GM18951 (cell line): ENCODE measurements at regions not wholly inside any gene's neighbourhood (a gene's known extent, or its start where the extent isn't known, plus 50 kb on each side); places are given as distances from the start of the nearest gene placed in this dataset.

Experiments
- POLR2A ChIP-seq: IDR thresholded peaks from 4 replicates; pipeline ENCODE4 v1.6.1; 2011; ENCODE audit warnings: mild to moderate bottlenecking; ENCODE audit not compliant: insufficient read length, insufficient read depth; ENCODE audit errors: extremely low read depth
- in situ Hi-C: fragments of 300-500 bp; cut with MboI; formaldehyde crosslinking; loops from one replicate; pipeline ENCODE4 v1.12.0; 2022; ENCODE audit warnings: low sequenced_read_pairs, mixed read lengths, inconsistent platforms; ENCODE audit not compliant: unreplicated experiment

DNA sequence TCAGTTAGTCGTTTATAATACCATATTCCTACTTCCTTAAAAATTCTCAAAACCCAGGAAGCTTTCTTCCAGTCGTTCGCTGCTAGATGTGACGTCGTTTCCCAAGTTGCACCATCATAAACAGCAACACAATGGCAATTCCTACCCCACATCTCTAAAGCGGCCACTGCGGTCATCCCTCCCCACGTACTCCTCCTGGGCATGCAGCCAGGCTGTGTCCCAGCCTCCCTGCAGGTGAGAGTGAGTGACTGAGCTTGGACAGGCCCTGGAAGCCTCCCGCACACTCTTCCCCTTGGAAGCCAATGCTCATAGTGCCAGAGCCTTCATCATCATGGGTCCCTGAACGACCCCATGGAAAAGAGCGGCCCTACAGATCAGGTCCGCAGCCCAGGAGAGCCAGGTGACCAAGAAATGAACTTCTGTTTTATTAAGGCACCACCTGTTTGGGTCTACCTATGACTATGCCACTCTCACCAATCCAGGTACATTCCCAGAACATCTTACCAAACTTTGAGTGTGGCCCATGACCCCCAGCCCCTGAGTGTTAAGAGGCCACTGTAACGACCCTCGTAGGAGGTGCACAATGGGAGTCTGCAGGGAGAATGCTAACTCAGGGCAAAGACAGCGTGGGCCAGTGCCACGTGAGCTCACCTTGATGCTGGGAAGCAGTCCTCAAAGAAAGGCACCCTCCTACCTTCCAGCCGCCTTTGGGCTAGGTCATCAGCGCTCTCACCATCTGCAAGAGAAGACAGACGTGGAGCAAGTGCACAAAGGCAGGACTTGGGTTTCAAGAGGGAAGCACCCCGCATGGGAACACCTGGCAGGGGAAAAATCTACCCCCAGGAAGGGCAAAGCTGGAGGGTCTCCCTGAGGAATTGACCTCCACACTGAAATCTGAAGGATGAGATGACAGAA lies 74.7 kb upstream of the RAB6C start:
- no peak for TF ChIP-seq POLR2A
- in situ Hi-C loops = no loop called here

DNA sequence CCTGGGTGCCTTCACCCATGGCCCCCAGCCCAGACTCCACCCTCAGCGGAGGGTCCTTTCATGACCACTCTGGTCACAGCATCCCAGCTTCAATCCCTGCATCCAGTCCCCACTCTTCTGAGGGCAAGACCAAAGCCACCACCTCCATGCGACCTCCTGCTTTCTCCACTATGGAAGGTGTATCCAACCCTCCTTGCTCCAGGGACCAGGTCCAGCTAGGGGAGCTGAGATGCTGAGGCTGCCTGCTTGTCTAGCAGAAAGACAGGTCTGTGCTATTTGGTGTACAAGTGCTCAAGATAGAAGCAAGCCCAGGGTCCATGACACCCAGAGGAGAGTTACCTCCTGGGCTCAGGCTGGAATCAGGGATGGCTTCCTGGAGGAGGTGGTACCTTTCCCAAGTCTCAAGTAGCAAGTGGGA lies 73.8 kb upstream of the RAB6C start:
- in situ Hi-C loops = no loop called here
- no peak for TF ChIP-seq POLR2A

DNA sequence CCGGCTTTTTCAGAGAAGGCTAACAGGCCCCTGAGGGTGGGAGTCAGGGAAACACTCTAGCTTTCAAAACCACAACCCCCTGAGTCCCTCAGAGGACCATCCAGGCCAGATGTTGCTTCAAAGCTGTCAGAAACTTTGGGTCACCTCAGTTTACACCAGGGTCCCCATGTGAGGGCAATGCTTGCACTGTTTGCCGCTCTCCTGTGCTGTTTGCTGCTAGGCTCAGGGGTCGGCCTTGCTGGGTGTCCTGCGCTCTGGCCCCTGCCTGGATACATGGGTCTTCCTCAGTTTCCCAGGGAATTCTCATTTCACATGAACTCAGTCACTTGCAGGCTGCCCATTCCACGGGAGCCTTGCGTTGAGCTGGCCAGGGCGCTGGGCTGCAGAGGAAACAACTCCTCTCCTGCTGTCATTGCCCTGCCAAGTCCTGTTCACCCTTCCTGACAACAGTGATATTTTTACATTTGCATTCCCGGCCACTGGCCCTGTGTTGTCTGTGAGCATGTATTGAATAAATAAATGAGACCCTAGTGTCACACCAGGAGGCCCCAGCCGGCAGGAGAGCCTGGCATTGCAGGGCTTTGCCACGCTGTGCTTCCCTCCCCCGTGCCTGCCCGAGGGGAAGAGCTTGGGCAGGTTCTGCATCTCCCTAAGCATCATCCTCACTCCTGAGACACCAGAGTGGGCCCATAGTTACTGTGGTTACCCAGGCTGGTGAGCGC lies 73.2 kb upstream of the RAB6C start:
- in situ Hi-C loops = no loop called here
- no peak for TF ChIP-seq POLR2A

DNA sequence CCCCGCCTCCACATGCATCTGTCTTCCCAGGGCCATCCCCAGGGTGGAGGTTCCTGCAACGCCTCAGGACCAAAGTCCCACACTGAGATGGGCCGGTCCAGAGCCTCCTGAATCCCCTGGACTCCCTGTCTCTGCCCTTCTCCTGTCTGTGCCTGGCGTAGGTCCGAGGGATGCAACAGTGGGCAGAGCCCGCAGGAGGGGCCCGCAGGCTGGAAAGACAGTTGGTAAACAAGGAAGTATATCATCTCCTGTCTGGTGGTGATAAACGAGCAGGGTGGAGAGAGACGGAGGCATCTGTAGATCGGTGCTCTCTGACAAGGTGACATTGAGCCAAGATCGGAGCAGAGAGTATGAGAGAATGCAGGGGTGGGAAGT lies 72.6 kb upstream of the RAB6C start:
- in situ Hi-C loops = no loop called here
- no peak for TF ChIP-seq POLR2A

DNA sequence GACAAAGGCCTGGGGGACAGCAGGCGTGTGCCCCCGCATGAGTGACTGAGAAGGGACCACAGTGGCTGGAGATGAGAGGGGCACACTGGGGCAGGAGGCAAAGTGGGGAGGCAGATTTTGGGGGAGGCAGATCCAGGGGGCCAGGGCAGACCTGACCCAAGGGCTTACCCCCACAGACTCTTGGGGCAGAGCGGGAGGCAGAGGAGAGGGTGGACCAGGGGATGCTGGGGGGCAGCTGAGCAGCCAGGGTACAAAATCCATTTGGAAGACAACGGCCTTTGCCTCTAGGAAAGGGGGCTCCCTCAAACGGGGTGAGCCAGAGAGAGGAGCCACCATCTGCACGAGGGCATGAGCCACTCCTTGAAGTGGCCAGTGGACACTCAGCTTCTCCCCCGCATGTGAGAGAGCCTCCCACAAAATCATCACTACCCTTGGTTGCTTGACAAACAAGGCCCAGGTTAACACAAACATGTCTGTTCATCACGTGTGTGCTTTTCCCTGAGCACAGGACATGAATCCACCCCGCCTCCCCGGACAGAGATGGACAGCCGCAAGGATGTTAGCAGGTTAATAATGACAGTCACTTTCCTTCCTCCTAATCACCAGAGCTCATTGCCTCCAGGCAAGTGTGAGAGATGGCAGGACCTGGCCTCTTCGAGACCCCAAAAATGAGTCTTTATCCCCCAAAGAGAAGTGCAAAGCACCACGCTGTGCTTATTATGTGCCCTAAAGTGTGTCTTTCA lies 72.0 kb upstream of the RAB6C start:
- in situ Hi-C loops = no loop called here
- no peak for TF ChIP-seq POLR2A

DNA sequence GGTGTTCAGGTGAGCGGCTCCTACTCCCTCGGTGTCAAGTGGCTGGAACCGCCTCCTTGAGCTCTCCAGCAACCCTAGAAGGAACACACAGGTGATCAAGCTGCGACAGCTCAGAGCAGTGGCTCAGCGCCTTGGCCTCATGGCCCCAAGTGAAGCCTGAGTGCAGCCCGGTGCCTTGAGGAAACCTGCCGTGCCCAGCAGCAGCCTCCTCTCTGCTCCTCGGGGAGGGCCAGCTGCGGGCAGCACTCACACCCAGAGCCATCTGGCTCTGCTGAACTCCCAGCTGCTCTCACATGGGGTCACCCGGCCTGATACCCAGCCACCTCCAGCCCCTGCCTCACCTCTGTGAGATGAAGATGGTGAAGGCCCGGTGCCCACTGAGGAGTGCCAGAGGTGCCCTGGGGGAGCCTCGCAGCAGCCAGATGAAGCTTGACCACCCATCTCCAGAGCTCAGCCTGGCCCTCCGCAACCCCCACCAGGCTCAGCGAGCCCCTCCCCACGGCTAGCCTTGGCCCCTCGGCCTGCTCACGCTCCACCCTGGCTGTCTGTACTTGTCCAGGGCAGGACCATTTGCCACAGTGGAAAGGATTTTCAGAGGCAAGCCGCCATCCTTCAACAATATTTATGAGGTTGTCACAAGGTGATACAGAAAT lies 70.6 kb upstream of the RAB6C start:
- no peak for TF ChIP-seq POLR2A
- in situ Hi-C loops = no loop called here

DNA sequence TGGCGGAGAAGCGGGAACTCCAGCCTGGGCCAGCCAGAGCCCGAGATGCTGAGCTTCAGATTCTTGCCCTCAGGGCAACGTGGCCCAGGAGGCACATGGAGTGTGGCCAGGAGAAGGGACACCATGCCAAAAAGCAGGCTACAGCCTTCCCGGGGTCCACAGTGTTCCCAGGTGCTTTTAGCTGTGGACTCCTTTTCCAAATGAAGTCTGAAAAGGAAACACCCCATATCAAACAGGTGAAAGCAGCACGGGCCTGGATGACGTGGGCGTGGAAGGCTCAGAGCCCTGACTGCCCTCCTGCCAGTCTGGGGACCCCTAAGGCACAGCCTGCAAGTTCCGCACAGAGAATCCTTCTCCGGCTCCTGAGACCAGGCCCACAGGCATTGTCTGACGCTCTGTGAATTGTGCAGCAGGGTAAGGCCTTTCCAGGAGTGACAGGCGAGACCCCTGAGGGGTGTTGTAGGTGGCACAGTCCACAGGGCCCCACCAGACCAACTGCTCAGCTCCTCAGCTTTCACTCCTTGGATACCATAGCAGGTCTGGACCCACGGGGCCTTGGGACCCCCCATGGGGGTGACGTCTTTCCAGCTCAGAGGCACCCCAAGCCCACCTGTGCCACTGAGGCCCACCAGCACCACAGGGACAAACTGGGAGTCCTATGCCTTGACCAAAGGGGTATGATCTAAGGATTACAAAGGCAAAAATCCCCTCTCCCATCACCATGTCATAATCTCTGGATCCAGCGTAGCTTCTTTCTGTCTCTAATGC lies 69.6 kb upstream of the RAB6C start:
- in situ Hi-C loops = no loop called here
- no peak for TF ChIP-seq POLR2A

DNA sequence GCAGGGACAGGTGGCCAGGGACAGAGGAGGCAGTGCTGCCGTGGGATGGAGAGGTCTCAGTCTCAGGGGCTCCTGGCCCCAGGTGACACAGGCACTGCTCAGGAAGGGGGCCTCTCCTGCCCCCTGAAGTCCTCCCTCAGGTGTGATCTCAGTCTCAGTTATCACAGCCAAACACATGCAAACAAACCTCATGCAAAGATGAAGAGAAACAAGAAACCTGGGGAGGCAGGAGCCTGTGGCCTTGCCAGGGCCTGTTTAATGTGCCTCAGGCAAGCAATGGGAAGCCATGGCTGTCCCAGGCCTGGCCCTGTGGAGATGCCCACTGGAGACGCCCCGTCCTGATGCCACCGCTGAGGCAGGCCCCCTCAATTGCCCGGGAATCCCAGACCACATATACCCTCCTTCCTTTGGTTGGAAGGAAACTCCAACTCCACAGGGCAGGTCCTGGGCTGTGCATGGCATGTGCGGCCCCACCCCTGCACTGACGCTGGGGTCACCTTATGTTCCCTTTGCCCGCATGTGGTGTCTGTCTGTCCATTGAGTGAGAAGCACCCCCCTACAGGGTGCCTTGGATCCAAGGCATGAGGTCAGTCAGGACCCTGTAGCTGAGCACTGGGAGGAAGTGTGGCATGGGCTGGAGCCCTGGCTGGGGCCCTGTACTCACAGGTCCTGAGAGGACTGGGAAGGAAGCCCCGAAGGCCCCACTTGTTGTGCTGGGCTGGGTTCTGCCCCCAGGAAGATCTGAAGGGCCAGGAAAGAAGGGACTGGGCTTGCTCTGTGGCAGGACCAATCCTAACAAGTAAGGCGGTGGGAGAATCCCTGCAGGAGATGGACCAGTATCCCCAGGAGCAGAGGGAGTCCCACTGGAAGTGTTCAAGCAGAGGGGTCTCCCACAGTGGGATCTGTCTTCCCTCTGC lies 68.8 kb upstream of the RAB6C start:
- in situ Hi-C loops = no loop called here
- TF ChIP-seq POLR2A = no peak

DNA sequence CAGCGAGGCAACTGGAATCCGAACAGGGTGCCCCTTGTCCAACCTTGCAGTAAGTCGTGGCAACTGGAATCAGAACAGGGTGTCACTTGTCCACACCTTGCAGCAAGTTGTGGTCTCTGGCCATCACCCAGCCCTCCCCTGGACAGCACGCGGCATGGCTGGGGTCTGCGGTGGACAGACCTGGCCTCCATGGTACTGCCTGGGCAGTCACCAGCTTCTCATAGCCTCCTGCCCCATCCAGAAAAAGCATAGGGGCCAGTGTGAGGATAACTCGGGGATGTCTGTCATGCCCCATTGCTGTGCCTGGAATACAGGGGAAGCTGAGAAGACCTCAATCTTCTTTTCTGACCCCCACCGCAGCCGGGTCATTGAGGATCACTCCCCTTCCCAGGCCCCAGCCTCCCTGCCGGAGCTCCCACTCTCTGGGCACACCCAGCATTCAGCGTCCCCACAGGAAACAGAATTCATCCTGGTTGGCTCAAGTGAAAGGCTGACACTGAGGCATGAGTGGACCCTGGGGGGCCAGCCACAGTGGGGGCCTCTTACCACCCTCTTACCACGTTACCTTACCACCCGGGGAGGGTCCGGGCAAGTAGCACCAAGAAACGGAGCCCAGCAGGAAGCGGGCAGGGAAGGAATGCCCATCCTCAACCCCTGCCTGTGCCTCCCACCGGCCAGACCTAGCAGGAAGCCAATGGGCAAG lies 68.0 kb upstream of the RAB6C start:
- TF ChIP-seq POLR2A = no peak
- in situ Hi-C loops = no loop called here

DNA sequence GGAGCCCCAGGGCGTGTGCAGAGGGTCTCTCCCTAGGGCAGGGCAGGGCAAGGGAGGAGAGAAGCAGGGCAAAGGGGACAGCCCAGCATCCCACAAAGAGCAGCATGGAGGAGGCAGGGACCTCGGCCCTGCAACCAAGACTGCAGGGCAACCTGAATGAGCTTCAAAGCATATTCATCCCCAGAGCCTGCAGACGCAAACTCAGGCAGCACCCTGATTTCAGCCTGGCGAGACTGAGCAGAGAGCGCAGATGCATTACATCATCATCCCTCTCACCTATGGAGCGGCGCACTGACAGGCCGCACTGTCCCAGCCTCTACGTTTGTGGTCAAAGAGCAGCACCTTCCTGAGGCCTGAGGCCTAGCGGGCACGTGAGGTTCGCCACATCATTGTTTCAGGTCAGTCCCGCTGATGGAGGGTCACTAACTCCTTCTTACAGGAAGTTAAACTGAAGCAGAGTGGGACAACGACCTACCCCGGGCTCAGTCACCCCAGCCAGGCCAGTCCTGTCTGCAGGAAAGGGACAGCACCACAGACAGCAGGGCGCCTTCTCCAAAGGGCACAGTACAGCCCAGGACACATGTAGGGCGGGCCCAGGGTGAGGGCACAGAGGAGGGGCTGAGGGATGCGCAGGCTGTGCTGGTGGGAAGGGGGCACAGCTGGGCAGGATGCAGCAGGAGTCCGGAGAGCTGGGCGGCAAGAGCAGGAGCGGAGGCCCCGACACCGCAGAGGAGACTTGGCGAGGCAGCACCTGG lies 67.2 kb upstream of the RAB6C start:
- in situ Hi-C loops = no loop called here
- no peak for TF ChIP-seq POLR2A
